Occipital lobe (tissue), 1 donor: ENCODE measurements at regions not wholly inside any gene's neighbourhood (a gene's known extent, or its start where the extent isn't known, plus 50 kb on each side); places are given as distances from the start of the nearest gene placed in this dataset.

Experiments
- DNase-seq: peaks from one replicate; lab custom pipeline; 2025; lab: John Stamatoyannopoulos, UW

GRCh38 chr1:168387781-168388760, 107.4 kb downstream of the TBX19 start:
- no peak for DNase-seq

GRCh38 chr1:168386949-168387586, 106.4 kb downstream of the TBX19 start:
- DNase-seq: peak; percentile 72

- no peak for DNase-seq
Measured at GRCh38 chr1:168386492-168386891, 105.8 kb downstream of the TBX19 start.

GRCh38 chr1:168381850-168382249, 101.2 kb downstream of the TBX19 start:
- DNase-seq: no peak

- no peak for DNase-seq
Measured at GRCh38 chr1:168380945-168381344, 100.3 kb downstream of the TBX19 start.

- no peak for DNase-seq
Measured at GRCh38 chr1:168379104-168379860, 98.6 kb downstream of the TBX19 start.

- no peak for DNase-seq
Measured at GRCh38 chr1:168375566-168376300, 95.1 kb downstream of the TBX19 start.

GRCh38 chr1:168374566-168374965, 93.9 kb downstream of the TBX19 start:
- DNase-seq: no peak

GRCh38 chr1:168373869-168374268, 93.2 kb downstream of the TBX19 start:
- peak; percentile 71 for DNase-seq

- no peak for DNase-seq
Measured at GRCh38 chr1:168372861-168373371, 92.2 kb downstream of the TBX19 start.

GRCh38 chr1:168372307-168372706, 91.6 kb downstream of the TBX19 start:
- no peak for DNase-seq

GRCh38 chr1:168371477-168371876, 90.8 kb downstream of the TBX19 start:
- DNase-seq: no peak

GRCh38 chr1:168370586-168370985, 89.9 kb downstream of the TBX19 start:
- DNase-seq: no peak

GRCh38 chr1:168369655-168370054, 89.0 kb downstream of the TBX19 start:
- no peak for DNase-seq

- DNase-seq: no peak
Measured at GRCh38 chr1:168368131-168368530, 87.5 kb downstream of the TBX19 start.

- DNase-seq: no peak
Measured at GRCh38 chr1:168365719-168366479, 85.2 kb downstream of the TBX19 start.
